HG02870 (cell line): ENCODE measurements at regions not wholly inside any gene's neighbourhood (a gene's known extent, or its start where the extent isn't known, plus 50 kb on each side); places are given as distances from the start of the nearest gene placed in this dataset.

Experiments used
- ATAC-seq: cut with Tn5 transposase; IDR thresholded peaks from one replicate; pipeline ENCODE4 v1.9.1; 2021; ENCODE audit warnings: mild to moderate bottlenecking, moderate library complexity; ENCODE audit not compliant: unreplicated experiment

GRCh38 chr14:89013698-89014568 lies 189.5 kb downstream of the TTC8 start:
- ATAC-seq: no peak

- ATAC-seq: no peak
Measured at GRCh38 chr14:89014569-89014850, 190.1 kb downstream of the TTC8 start.

GRCh38 chr14:89015016-89015415 lies 190.6 kb downstream of the TTC8 start:
- ATAC-seq: no peak

GRCh38 chr14:89017417-89017816 lies 193.0 kb downstream of the TTC8 start:
- no peak for ATAC-seq

GRCh38 chr14:89022274-89022673 lies 197.8 kb downstream of the TTC8 start:
- ATAC-seq: no peak

- ATAC-seq: no peak
Measured at GRCh38 chr14:89024691-89025090, 200.2 kb downstream of the TTC8 start.

GRCh38 chr14:89025561-89026236 lies 201.2 kb downstream of the TTC8 start:
- no peak for ATAC-seq

GRCh38 chr14:89027097-89027740 lies 202.8 kb downstream of the TTC8 start:
- ATAC-seq: peak; percentile 65

- ATAC-seq: no peak
Measured at GRCh38 chr14:89028462-89029134, 204.1 kb downstream of the TTC8 start.

GRCh38 chr14:89029961-89030694 lies 205.7 kb downstream of the TTC8 start:
- ATAC-seq: no peak

GRCh38 chr14:89030921-89031320 lies 206.5 kb downstream of the TTC8 start:
- ATAC-seq: no peak

- ATAC-seq: no peak
Measured at GRCh38 chr14:89032086-89032649, 207.7 kb downstream of the TTC8 start.

- ATAC-seq: no peak
Measured at GRCh38 chr14:89033756-89034155, 209.3 kb downstream of the TTC8 start.

- ATAC-seq: no peak
Measured at GRCh38 chr14:89036371-89036770, 211.9 kb downstream of the TTC8 start.

GRCh38 chr14:89037065-89037464 lies 212.6 kb downstream of the TTC8 start:
- no peak for ATAC-seq

- peak; percentile 28 for ATAC-seq
Measured at GRCh38 chr14:89040080-89040459, 215.6 kb downstream of the TTC8 start.

- ATAC-seq: peak; percentile 76
Measured at GRCh38 chr14:89040460-89041256, 216.2 kb downstream of the TTC8 start.

GRCh38 chr14:89041257-89041582 lies 216.8 kb downstream of the TTC8 start:
- ATAC-seq: no peak

GRCh38 chr14:89042021-89042420 lies 217.6 kb downstream of the TTC8 start:
- ATAC-seq: no peak

- no peak for ATAC-seq
Measured at GRCh38 chr14:89053303-89053702, 228.9 kb downstream of the TTC8 start.
